ENCODE measurements at regions not wholly inside any gene's neighbourhood (a gene's known extent, or its start where the extent isn't known, plus 50 kb on each side); places are given as distances from the start of the nearest gene placed in this dataset.

- no peak overlapping the region for H3K9ac ChIP-seq
- peaks cover 5% of the 10 kb centered on the region for H3K4me1 ChIP-seq
- TF ChIP-seq CTCF (IDR thresholded peaks at IDR 0.05), result no peak
- H3K9me3 ChIP-seq (ENCODE audit: control insufficient read depth, low read length), result no peaks in the 10 kb centered on the region
- no peak overlapping the region for H3K4me3 ChIP-seq (ENCODE audit: low read depth, low read length)
- H2AFZ ChIP-seq, result peak overlapping the region; percentile 1
- H3K27me3 ChIP-seq (ENCODE audit: control insufficient read depth, insufficient read depth, low read length), result no peaks in the 10 kb centered on the region
- H3K4me2 ChIP-seq (ENCODE audit: low read length), result peak overlapping the region; percentile 18
- H3K27ac ChIP-seq, result peak overlapping the region; percentile 34
- H3K79me2 ChIP-seq, result no peaks in the 10 kb centered on the region
- H3K36me3 ChIP-seq (ENCODE audit: control insufficient read depth, insufficient read depth, low read length), result no peaks in the 10 kb centered on the region
Observed at GRCh38 chr6:112626468-112627082, 279.4 kb downstream of the RFPL4B start.

GRCh38 chr6:112634376-112634775 is 287.2 kb downstream of the RFPL4B start:
- Histone ChIP-seq H3K4me2 (ENCODE audit: low read length) (no peak overlapping the region), H3K36me3 (ENCODE audit: control insufficient read depth, insufficient read depth, low read length) (no peaks in the 10 kb centered on the region), H3K4me3 (ENCODE audit: low read depth, low read length) (no peak overlapping the region), H3K4me1 (no peaks in the 10 kb centered on the region), H3K9ac (no peak overlapping the region), H2AFZ (no peak overlapping the region), H3K79me2 (no peaks in the 10 kb centered on the region), H3K27ac (no peak overlapping the region), H3K9me3 (ENCODE audit: control insufficient read depth, low read length) (no peaks in the 10 kb centered on the region), H3K27me3 (ENCODE audit: control insufficient read depth, insufficient read depth, low read length) (no peaks in the 10 kb centered on the region)
- TF ChIP-seq CTCF (IDR thresholded peaks at IDR 0.05), result no peak

DNA sequence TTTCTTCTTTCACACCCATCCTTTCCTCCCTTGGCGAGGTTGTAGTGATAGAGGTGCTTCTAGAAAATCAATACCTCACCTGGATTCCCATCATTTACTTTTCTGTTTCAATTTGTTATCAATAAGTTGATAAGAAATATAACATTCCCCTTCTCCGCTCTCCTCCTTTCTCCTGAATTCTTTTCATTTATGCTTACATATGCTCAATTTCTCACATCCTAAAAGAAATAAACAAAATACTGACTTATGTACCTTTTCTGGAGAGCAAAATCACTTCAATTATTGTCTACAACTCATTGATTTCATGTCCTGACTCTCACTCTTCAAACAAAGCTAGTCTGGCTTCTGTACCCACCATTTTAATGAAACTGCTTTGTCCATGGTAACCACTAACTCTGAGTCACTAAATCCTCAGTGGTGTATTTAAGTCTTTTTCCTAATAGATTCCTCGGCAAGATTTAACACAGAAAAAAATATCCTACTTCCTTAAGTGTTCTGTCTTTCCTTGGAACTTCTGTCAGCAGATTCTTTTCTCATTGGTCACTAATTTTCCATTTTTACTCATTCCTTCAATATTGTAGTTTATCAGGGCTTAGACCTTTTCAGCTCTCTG is 289.6 kb downstream of the RFPL4B start:
- H3K36me3 ChIP-seq (ENCODE audit: control insufficient read depth, insufficient read depth, low read length), result no peaks in the 10 kb centered on the region
- H3K9ac ChIP-seq, result no peak overlapping the region
- no peak for TF ChIP-seq CTCF (IDR thresholded peaks at IDR 0.05)
- H3K4me1 ChIP-seq, result no peaks in the 10 kb centered on the region
- H3K4me3 ChIP-seq (ENCODE audit: low read depth, low read length), result no peak overlapping the region
- no peak overlapping the region for H3K4me2 ChIP-seq (ENCODE audit: low read length)
- no peaks in the 10 kb centered on the region for H3K27me3 ChIP-seq (ENCODE audit: control insufficient read depth, insufficient read depth, low read length)
- no peak overlapping the region for H2AFZ ChIP-seq
- H3K27ac ChIP-seq, result no peak overlapping the region
- no peaks in the 10 kb centered on the region for H3K9me3 ChIP-seq (ENCODE audit: control insufficient read depth, low read length)
- no peaks in the 10 kb centered on the region for H3K79me2 ChIP-seq

GRCh38 chr6:112639391-112639831 is 292.3 kb downstream of the RFPL4B start:
- no peaks in the 10 kb centered on the region for H3K79me2 ChIP-seq
- no peak overlapping the region for H2AFZ ChIP-seq
- TF ChIP-seq CTCF (IDR thresholded peaks at IDR 0.05), result no peak
- H3K4me3 ChIP-seq (ENCODE audit: low read depth, low read length), result no peak overlapping the region
- no peaks in the 10 kb centered on the region for H3K4me1 ChIP-seq
- no peaks in the 10 kb centered on the region for H3K27me3 ChIP-seq (ENCODE audit: control insufficient read depth, insufficient read depth, low read length)
- H3K36me3 ChIP-seq (ENCODE audit: control insufficient read depth, insufficient read depth, low read length), result no peaks in the 10 kb centered on the region
- H3K9me3 ChIP-seq (ENCODE audit: control insufficient read depth, low read length), result no peaks in the 10 kb centered on the region
- no peak overlapping the region for H3K27ac ChIP-seq
- no peak overlapping the region for H3K9ac ChIP-seq
- H3K4me2 ChIP-seq (ENCODE audit: low read length), result no peak overlapping the region

GRCh38 chr6:112640891-112641290 is 293.8 kb downstream of the RFPL4B start:
- H3K27me3 ChIP-seq (ENCODE audit: control insufficient read depth, insufficient read depth, low read length), result no peaks in the 10 kb centered on the region
- no peaks in the 10 kb centered on the region for H3K4me1 ChIP-seq
- no peak overlapping the region for H3K9ac ChIP-seq
- no peak overlapping the region for H3K4me3 ChIP-seq (ENCODE audit: low read depth, low read length)
- H3K36me3 ChIP-seq (ENCODE audit: control insufficient read depth, insufficient read depth, low read length), result no peaks in the 10 kb centered on the region
- H2AFZ ChIP-seq, result peak overlapping the region; percentile 36
- H3K27ac ChIP-seq, result no peak overlapping the region
- no peak overlapping the region for H3K4me2 ChIP-seq (ENCODE audit: low read length)
- no peaks in the 10 kb centered on the region for H3K79me2 ChIP-seq
- H3K9me3 ChIP-seq (ENCODE audit: control insufficient read depth, low read length), result no peaks in the 10 kb centered on the region
- no peak for TF ChIP-seq CTCF (IDR thresholded peaks at IDR 0.05)
